IgD-negative memory B cell (primary cell): ENCODE measurements at regions not wholly inside any gene's neighbourhood (a gene's known extent, or its start where the extent isn't known, plus 50 kb on each side); places are given as distances from the start of the nearest gene placed in this dataset.
"Not testable (repeated sequence)": the region's sequence is repeated elsewhere in the genome, so short reads cannot be mapped to it uniquely, and the experiment has no call there.

Source experiments
- H3K27ac Mint-ChIP-seq, 3 donors: one replicate each; pipeline ENCODE4 v1.8.0; 2020 to 2022; ENCODE audit warnings: mild to moderate bottlenecking in 3 of 3, mixed read lengths in 3 of 3, moderate library complexity in 1 of 3
- H3K27me3 Mint-ChIP-seq: one replicate; pipeline ENCODE4 v1.8.0; 2021; ENCODE audit warnings: mixed read lengths
- H3K36me3 Mint-ChIP-seq: one replicate; pipeline ENCODE4 v1.8.0; 2020; ENCODE audit warnings: mild to moderate bottlenecking, mixed read lengths
- H3K4me1 Mint-ChIP-seq, 3 donors: one replicate each; pipeline ENCODE4 v1.8.0; 2020 to 2022; ENCODE audit warnings: mixed read lengths in 3 of 3, mild to moderate bottlenecking in 1 of 3
- H3K4me3 Mint-ChIP-seq, 4 donors: one replicate each; pipeline ENCODE4 v1.8.0; 2020 to 2022; ENCODE audit warnings: mild to moderate bottlenecking in 4 of 4, mixed read lengths in 4 of 4, moderate library complexity in 3 of 4
- H3K9me3 Mint-ChIP-seq, 3 donors: one replicate each; pipeline ENCODE4 v1.8.0; 2020 to 2021; ENCODE audit warnings: mixed read lengths in 3 of 3, mild to moderate bottlenecking in 1 of 3

- Mint-ChIP-seq H3K9me3 (no peaks in the 10 kb centered on the region), H3K27ac (no peak overlapping the region), H3K4me1 (no peaks in the 10 kb centered on the region), H3K4me3 (no peak overlapping the region), H3K36me3 (peaks cover 2% of the 10 kb centered on the region), H3K27me3 (no peaks in the 10 kb centered on the region)
Observed at GRCh38 chr9:22595805-22596204, 149.2 kb downstream of the DMRTA1 start.

DNA sequence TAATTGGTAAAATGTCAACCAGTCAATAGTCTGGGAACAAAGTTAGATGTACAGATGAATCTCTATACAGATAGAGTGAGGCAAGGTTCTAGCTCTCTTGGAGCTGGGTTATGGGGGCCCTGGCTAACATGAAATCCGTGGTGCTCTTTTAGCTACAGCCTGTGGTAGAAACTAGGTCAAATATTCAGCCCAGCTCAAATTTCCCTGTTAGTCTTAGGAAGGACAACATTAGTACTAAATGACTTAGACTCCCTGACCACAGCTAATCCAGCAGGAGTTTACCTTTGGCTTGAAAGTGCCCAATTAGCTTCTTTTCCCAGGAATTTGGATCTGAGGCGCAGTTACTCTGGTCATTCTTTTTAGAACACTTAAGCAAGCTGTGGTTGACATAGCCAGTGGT lies 170.5 kb downstream of the DMRTA1 start:
- no peak overlapping the region for H3K27ac Mint-ChIP-seq
- H3K4me1 Mint-ChIP-seq: no peaks in the 10 kb centered on the region
- H3K27me3 Mint-ChIP-seq: no peaks in the 10 kb centered on the region
- no peaks in the 10 kb centered on the region for H3K36me3 Mint-ChIP-seq
- peaks cover 3 to 7% (median 4%) of the 10 kb centered on the region in 3 donors for H3K9me3 Mint-ChIP-seq
- no peak overlapping the region for H3K4me3 Mint-ChIP-seq

GRCh38 chr9:22622815-22623214 lies 176.2 kb downstream of the DMRTA1 start:
- Mint-ChIP-seq H3K36me3 (no peaks in the 10 kb centered on the region), H3K27me3 (no peaks in the 10 kb centered on the region), H3K27ac (no peak overlapping the region), H3K4me1 (no peaks in the 10 kb centered on the region), H3K4me3 (no peak overlapping the region), H3K9me3 (no peaks in the 10 kb centered on the region)

DNA sequence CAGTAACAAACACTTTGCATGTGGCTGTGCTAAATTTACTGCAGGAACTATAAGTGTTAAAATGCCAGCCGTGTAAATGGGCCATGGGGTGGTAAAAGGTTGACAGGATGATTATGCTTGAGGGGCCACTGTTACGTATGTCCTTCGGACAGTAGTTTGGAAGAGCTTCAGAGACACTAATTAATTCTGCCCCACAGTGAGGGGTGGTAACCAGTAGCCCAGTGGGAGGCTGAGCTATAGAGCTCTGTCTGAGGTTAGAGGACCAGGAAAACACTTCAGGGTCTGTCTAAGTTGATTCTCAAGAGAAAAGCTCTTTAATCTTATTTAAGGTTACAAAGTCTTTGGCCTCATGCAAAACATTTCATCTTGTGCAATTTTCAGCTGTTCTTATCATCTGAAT lies 176.6 kb downstream of the DMRTA1 start:
- Mint-ChIP-seq H3K27ac (no peak overlapping the region), H3K27me3 (no peaks in the 10 kb centered on the region), H3K36me3 (no peaks in the 10 kb centered on the region), H3K9me3 (no peaks in the 10 kb centered on the region), H3K4me3 (no peak overlapping the region), H3K4me1 (no peaks in the 10 kb centered on the region)

- Mint-ChIP-seq H3K4me1 (no peaks in the 10 kb centered on the region), H3K4me3 (no peak overlapping the region), H3K27ac (no peak overlapping the region), H3K36me3 (no peaks in the 10 kb centered on the region), H3K9me3 (peaks cover 0 to 3% (median 0%) of the 10 kb centered on the region in 3 donors), H3K27me3 (no peaks in the 10 kb centered on the region)
Observed at GRCh38 chr9:22625540-22625939, 178.9 kb downstream of the DMRTA1 start.

GRCh38 chr9:22643541-22643940 lies 196.9 kb downstream of the DMRTA1 start:
- Mint-ChIP-seq H3K4me1 (no peaks in the 10 kb centered on the region), H3K9me3 (peaks cover 0 to 2% (median 1%) of the 10 kb centered on the region in 3 donors), H3K4me3 (no peak overlapping the region), H3K27ac (no peak overlapping the region), H3K27me3 (no peaks in the 10 kb centered on the region), H3K36me3 (no peaks in the 10 kb centered on the region)

- H3K4me3 Mint-ChIP-seq: no peak overlapping the region
- H3K9me3 Mint-ChIP-seq: peaks cover 0 to 2% (median 0%) of the 10 kb centered on the region in 3 donors
- H3K36me3 Mint-ChIP-seq: no peaks in the 10 kb centered on the region
- no peaks in the 10 kb centered on the region for H3K4me1 Mint-ChIP-seq
- no peaks in the 10 kb centered on the region for H3K27me3 Mint-ChIP-seq
- no peak overlapping the region for H3K27ac Mint-ChIP-seq
Observed at GRCh38 chr9:22645893-22646292, 199.3 kb downstream of the DMRTA1 start.

GRCh38 chr9:22649384-22649783 lies 202.8 kb downstream of the DMRTA1 start:
- no peaks in the 10 kb centered on the region for H3K36me3 Mint-ChIP-seq
- H3K27ac Mint-ChIP-seq: no peak overlapping the region
- H3K4me1 Mint-ChIP-seq: no peaks in the 10 kb centered on the region
- peaks cover 0 to 2% (median 0%) of the 10 kb centered on the region in 3 donors for H3K9me3 Mint-ChIP-seq
- H3K4me3 Mint-ChIP-seq: no peak overlapping the region
- H3K27me3 Mint-ChIP-seq: no peaks in the 10 kb centered on the region

DNA sequence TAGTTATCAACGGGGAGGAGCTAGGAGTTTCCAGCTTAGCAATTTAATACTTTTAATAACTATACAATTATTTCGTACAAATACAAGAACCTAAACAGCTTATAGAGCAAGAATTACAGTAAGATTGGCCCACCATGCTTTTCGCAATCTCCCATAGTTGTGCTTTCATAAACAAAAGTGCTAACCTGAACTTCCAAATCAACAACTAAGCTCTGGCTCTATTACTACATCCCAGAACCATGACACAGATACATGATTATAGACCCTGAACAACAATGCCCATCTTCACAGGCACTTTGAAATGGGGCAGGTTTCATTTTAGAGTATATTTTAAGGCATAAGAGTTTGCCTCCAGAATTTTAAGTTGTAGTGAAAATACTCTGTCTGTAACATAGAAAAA lies 203.5 kb downstream of the DMRTA1 start:
- no peak overlapping the region for H3K27ac Mint-ChIP-seq
- H3K36me3 Mint-ChIP-seq: no peaks in the 10 kb centered on the region
- no peaks in the 10 kb centered on the region for H3K4me1 Mint-ChIP-seq
- H3K9me3 Mint-ChIP-seq: peaks cover 0 to 2% (median 0%) of the 10 kb centered on the region in 3 donors
- H3K27me3 Mint-ChIP-seq: no peaks in the 10 kb centered on the region
- H3K4me3 Mint-ChIP-seq: no peak overlapping the region

GRCh38 chr9:22650946-22651345 lies 204.3 kb downstream of the DMRTA1 start:
- no peak overlapping the region for H3K27ac Mint-ChIP-seq
- peaks cover 0 to 4% (median 2%) of the 10 kb centered on the region in 3 donors for H3K9me3 Mint-ChIP-seq
- no peaks in the 10 kb centered on the region for H3K27me3 Mint-ChIP-seq
- no peaks in the 10 kb centered on the region for H3K4me1 Mint-ChIP-seq
- no peak overlapping the region for H3K4me3 Mint-ChIP-seq
- no peaks in the 10 kb centered on the region for H3K36me3 Mint-ChIP-seq

- no peak overlapping the region for H3K27ac Mint-ChIP-seq
- H3K27me3 Mint-ChIP-seq: no peaks in the 10 kb centered on the region
- H3K9me3 Mint-ChIP-seq: peaks cover 0 to 4% (median 2%) of the 10 kb centered on the region in 3 donors
- H3K4me1 Mint-ChIP-seq: no peaks in the 10 kb centered on the region
- H3K4me3 Mint-ChIP-seq: no peak overlapping the region
- H3K36me3 Mint-ChIP-seq: no peaks in the 10 kb centered on the region
Observed at GRCh38 chr9:22654833-22655232, 208.2 kb downstream of the DMRTA1 start.

DNA sequence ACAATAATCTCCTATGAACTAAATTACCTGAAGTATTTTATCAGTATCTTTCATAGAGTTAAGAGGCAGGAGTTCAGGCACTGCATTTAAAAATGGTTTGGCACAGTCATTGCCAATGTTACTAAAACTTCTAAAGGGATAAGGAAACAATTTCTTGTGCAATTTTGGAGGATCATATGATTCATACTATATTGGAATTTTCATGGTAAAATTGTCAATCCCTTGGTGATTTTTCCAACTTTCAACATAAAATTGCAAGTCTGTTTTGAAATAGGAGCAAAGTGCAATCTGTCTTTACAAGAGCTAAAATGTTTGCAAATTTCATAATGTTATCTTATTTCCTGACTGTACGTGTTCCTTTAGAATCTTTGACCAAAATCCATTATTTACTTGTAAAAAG lies 211.1 kb downstream of the DMRTA1 start:
- H3K9me3 Mint-ChIP-seq: peaks cover 0 to 4% (median 2%) of the 10 kb centered on the region in 3 donors
- no peaks in the 10 kb centered on the region for H3K4me1 Mint-ChIP-seq
- no peak overlapping the region for H3K4me3 Mint-ChIP-seq
- H3K27ac Mint-ChIP-seq: no peak overlapping the region
- H3K27me3 Mint-ChIP-seq: no peaks in the 10 kb centered on the region
- no peaks in the 10 kb centered on the region for H3K36me3 Mint-ChIP-seq

- H3K27me3 Mint-ChIP-seq, H3K9me3 Mint-ChIP-seq, H3K4me3 Mint-ChIP-seq, H3K4me1 Mint-ChIP-seq, H3K36me3 Mint-ChIP-seq, H3K27ac Mint-ChIP-seq: not testable (repeated sequence)
Observed at GRCh38 chr9:22658484-22658883, 211.9 kb downstream of the DMRTA1 start.

GRCh38 chr9:22682536-22682935 lies 235.9 kb downstream of the DMRTA1 start:
- H3K36me3 Mint-ChIP-seq: no peaks in the 10 kb centered on the region
- H3K27ac Mint-ChIP-seq: no peak overlapping the region
- no peaks in the 10 kb centered on the region for H3K4me1 Mint-ChIP-seq
- no peak overlapping the region for H3K4me3 Mint-ChIP-seq
- H3K27me3 Mint-ChIP-seq: no peaks in the 10 kb centered on the region
- peaks cover 0 to 1% (median 1%) of the 10 kb centered on the region in 3 donors for H3K9me3 Mint-ChIP-seq

GRCh38 chr9:22682961-22683699 lies 236.5 kb downstream of the DMRTA1 start:
- Mint-ChIP-seq H3K36me3 (no peaks in the 10 kb centered on the region), H3K27me3 (no peaks in the 10 kb centered on the region), H3K4me3 (no peak overlapping the region), H3K4me1 (no peaks in the 10 kb centered on the region), H3K27ac (no peak overlapping the region), H3K9me3 (peaks cover 0 to 1% (median 1%) of the 10 kb centered on the region in 3 donors)

DNA sequence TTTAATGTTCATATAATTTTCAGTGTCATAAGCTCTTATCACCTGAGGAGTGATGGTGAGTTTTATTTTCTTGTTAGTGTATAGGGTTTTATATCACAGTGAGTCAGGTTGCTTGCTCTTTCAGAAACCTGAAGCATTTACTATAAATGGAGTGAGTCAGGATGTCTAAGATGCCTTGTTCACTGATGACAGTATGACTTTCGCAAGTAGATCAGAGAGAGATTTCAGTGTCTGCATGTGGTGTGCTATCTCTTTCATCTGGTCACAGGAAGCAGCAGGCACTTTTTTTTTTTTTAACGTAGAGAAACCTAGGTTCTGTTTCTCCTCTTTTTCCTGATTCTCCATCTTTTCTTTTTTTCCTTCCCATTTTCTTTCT lies 237.1 kb downstream of the DMRTA1 start:
- no peaks in the 10 kb centered on the region for H3K36me3 Mint-ChIP-seq
- H3K27ac Mint-ChIP-seq: no peak overlapping the region
- H3K27me3 Mint-ChIP-seq: no peaks in the 10 kb centered on the region
- peaks cover 0 to 1% (median 1%) of the 10 kb centered on the region in 3 donors for H3K9me3 Mint-ChIP-seq
- no peak overlapping the region for H3K4me3 Mint-ChIP-seq
- no peaks in the 10 kb centered on the region for H3K4me1 Mint-ChIP-seq
